Ishikawa (cell line): ENCODE measurements at regions not wholly inside any gene's neighbourhood (a gene's known extent, or its start where the extent isn't known, plus 50 kb on each side); places are given as distances from the start of the nearest gene placed in this dataset.

Experiments
- EP300 ChIP-seq: IDR thresholded peaks from 2 replicates; pipeline ENCODE4 v1.6.1; 2012; ENCODE audit warnings: borderline replicate concordance
- FOXM1 ChIP-seq: IDR thresholded peaks from 2 replicates; pipeline ENCODE4 v1.6.1; 2012; ENCODE audit warnings: low read depth, borderline replicate concordance
- REST ChIP-seq: IDR thresholded peaks from 2 replicates; pipeline ENCODE4 v1.6.1; 2012; ENCODE audit warnings: low read depth, mild to moderate bottlenecking
- TAF1 ChIP-seq: IDR thresholded peaks from 2 replicates; pipeline ENCODE4 v1.6.1; 2012; ENCODE audit warnings: low read depth, mild to moderate bottlenecking
- USF1 ChIP-seq: IDR thresholded peaks from 2 replicates; pipeline ENCODE4 v1.6.1; 2012

- TF ChIP-seq REST = no peak
- TF ChIP-seq FOXM1 = no peak
- TF ChIP-seq USF1 = no peak
- TF ChIP-seq TAF1 = no peak; the same call in 1 of the 2 replicates
- 0 out of 2 replicates have a peak, but pooled peaks have one; percentile 30 for TF ChIP-seq EP300
These were observed 148.6 kb downstream of the PPIAL4G start for GRCh38 chr1:148334339-148335130.
